ENCODE measurements at regions not wholly inside any gene's neighbourhood (a gene's known extent, or its start where the extent isn't known, plus 50 kb on each side); places are given as distances from the start of the nearest gene placed in this dataset.
"Not testable (repeated sequence)": the region's sequence is repeated elsewhere in the genome, so short reads cannot be mapped to it uniquely, and the experiment has no call there.

GRCh38 chr13:38283346-38283745, 66.3 kb upstream of the UFM1 start:
- no peak for DNase-seq

GRCh38 chr13:38265132-38265497, 84.5 kb upstream of the UFM1 start:
- no peak for DNase-seq

DNA sequence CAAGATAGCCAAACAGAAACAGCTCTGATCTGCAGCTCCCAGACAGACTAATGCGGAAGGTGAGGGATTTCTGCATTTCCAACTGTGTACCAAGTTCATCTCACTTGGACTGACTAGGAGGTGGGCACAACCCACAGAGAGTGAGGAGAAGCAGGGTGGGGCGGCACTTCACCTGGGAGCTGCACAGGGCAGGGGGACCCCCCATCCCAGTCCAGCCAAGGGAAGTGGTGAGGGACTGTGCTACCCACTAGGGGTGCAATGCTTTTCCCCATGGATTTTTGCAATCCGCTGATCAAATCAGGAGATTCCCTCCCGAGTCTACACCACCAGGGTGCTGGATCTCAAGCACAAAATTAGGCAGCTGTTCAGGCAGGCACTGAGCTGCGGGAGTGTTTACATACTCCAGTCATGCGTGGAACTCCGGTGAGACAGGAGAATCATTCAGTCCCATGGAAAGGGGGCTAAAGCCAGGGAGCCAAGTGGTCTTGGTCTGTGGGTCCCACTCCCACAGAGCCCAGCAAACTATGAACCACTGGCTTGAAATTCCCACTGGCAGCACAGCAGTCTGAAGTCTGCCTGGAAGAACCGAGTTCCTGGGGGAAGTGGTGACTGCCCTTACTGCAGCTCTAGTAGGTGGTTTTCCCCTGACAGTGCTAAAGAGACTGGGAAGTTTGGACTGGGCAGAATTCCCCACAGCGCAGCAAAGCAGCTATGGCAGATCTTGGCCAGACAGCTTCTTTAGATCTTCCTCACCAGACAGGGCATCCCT, 85.1 kb upstream of the UFM1 start:
- no peak for DNase-seq

GRCh38 chr13:38262211-38262610, 87.4 kb upstream of the UFM1 start:
- DNase-seq: no peak

- no peak for DNase-seq
Observed at GRCh38 chr13:38255600-38255999, 94.1 kb upstream of the UFM1 start.

- DNase-seq: no peak
Observed at GRCh38 chr13:38239874-38240273, 109.8 kb upstream of the UFM1 start.

- DNase-seq: peak; percentile 18
Observed at GRCh38 chr13:38228322-38228721, 121.3 kb upstream of the UFM1 start.

GRCh38 chr13:38226496-38226895, 123.2 kb upstream of the UFM1 start:
- DNase-seq: no peak

- no peak for DNase-seq
Observed at GRCh38 chr13:38223089-38223488, 126.6 kb upstream of the UFM1 start.

- DNase-seq: not testable (repeated sequence)
Observed at GRCh38 chr13:38221120-38221519, 128.5 kb upstream of the UFM1 start.

- no peak for DNase-seq
Observed at GRCh38 chr13:38216181-38216580, 133.5 kb upstream of the UFM1 start.

GRCh38 chr13:38213314-38213713, 136.3 kb upstream of the UFM1 start:
- no peak for DNase-seq

GRCh38 chr13:38210928-38211596, 138.6 kb upstream of the UFM1 start:
- no peak for DNase-seq

- DNase-seq: no peak
Observed at GRCh38 chr13:38204556-38204955, 145.1 kb upstream of the UFM1 start.

- DNase-seq: no peak
Observed at GRCh38 chr13:38202740-38203139, 146.9 kb upstream of the UFM1 start.

DNA sequence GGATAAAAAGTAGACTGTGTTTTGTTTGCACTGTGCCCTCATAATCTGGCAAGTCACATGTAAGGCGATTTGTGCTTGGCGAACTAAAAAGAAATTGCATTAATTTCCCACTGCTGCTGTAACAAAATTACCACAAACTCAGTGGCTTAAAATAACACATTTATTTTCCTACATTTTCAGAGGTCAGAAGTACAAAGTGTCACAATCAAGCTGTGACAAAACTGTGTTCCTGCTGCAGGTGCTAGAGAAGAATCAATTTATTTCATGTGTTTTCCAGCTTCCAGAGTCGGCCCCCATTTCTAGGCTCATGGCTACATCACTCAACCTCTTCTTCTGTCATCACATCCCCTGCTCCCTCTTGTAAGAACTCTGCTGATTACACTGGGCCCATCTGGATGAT, 158.6 kb upstream of the UFM1 start:
- no peak for DNase-seq

GRCh38 chr13:38180670-38181069, 169.0 kb upstream of the UFM1 start:
- DNase-seq: no peak

GRCh38 chr13:38180126-38180525, 169.5 kb upstream of the UFM1 start:
- DNase-seq: no peak

DNA sequence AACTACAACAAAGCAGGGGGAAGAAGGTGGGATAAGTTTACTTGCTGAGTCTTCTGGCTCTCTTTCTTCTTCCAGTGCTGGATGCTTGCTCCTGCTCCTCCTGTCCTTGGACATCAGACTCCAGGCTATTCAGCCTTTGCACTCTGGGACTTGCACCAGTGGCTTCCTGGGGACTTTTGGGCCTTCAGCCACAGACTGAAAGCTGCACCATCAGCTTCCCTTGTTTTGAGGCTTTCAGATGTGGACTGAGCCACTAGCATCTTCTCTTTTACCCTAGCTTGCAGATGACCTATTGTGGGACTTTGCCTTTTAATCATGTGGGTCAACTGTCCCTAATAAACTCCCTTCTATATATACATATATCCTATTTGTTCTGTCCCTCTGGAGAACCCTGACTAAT, 173.0 kb upstream of the UFM1 start:
- no peak for DNase-seq

DNA sequence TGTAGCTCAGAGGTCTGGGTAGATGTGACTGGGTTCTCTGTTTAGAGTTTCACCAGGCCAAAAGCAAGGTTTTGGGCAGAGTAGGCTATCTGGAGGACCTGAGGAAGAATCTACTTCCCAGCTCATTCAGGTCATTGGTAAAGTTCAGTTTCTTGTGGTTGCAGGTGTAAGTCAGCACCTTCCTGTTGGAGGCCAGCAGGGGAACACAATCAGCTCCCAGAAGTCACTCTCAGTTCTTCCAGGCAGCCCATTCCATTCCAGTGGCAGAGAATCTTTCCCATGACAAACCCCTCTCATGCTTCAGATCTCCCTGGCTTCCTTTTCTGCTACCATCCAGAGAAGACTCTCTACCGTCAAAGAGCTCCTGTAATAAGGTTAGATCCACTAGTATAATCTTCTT, 176.2 kb upstream of the UFM1 start:
- DNase-seq: no peak

DNA sequence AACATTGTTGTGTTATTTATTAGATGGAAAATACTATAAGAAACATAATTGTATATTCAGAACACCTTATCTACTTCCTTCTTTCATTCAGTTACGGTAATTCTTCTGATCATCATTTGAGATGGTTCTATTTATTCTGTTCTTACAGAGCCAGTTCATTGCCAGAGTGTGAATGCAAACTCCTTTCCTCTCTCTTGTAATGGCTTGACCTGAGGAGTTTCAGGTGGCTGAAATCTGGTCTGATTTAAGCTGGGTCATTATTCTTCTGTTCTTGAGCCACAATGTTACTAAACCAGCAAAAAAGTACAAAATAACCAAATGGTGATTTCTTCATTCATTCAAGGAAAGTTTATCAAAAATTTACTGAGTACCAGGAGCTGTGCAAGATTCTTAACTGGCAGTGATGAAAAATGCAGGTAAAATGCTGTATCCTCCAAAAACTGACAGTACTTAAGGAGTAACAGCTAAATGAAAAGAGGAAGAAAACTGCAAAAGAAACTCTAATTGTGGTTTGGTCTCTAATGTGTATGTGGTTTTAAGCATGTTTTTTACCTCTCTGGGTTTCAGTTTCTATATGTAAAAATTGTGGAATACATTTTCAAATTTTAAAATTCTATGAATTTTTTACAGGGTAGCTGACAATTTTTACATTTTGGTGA, 182.4 kb upstream of the UFM1 start:
- DNase-seq: no peak

DNA sequence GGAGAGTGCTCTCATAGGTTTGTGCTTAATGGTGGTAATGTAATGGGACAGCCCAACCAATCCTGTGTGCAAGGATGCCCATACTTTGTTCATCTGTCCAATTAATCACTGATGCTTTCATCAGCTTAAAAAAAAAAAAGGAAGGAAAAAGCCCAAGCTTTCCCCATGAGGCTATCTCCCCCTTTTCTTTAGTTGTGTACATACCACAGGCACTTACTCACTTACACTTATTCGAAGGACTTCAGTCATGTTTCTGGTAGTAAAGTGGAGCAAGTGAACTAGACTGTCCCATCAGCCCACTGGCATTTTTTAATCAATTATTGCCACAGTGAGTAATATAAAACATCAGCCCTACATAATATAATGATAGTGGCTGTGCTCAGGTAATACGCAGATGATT, 183.5 kb upstream of the UFM1 start:
- no peak for DNase-seq

- no peak for DNase-seq
Observed at GRCh38 chr13:38160131-38160530, 189.5 kb upstream of the UFM1 start.

DNA sequence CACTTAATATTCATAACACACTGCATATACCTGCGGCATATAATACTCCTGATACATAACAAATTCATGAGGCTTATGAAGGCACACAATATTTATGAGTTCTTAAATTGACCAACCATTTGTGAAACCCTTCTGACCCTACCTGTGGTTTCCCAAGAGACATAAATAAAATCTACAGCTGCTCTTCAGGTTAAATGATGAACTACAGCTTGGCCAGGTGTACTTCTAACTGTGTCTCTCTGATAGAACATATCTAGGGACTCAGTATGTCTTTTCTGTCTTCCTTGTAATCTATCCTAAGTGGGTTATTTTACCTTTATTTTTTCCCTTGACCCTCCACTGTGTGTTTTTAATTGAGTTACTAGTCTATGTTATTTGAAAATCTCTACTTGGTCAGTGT, 189.9 kb upstream of the UFM1 start:
- no peak for DNase-seq
